CD14-positive monocyte (primary cell): ENCODE measurements at regions not wholly inside any gene's neighbourhood (a gene's known extent, or its start where the extent isn't known, plus 50 kb on each side); places are given as distances from the start of the nearest gene placed in this dataset.

Experiments
- DNase-seq, 3 donors: peaks; one replicate each; pipeline ENCODE4 v3.0.0-alpha.2; 2011 to 2022
- H2AFZ ChIP-seq: 2 replicates; pipeline ENCODE4 v1.6.0; 2012; ENCODE audit warnings: mild to moderate bottlenecking, low read depth, low read length, inconsistent platforms; ENCODE audit not compliant: insufficient read depth, poor library complexity, severe bottlenecking
- H3K27ac ChIP-seq, 2 donors: 1 replicate in 1 of 2; 2 replicates in 1 of 2; pipeline ENCODE4 v1.5.1; 2012 to 2013; ENCODE audit warnings: low read length in 2 of 2, control low read depth in 1 of 2, inconsistent platforms in 1 of 2, low read depth in 1 of 2, mild to moderate bottlenecking in 1 of 2
- H3K27me3 ChIP-seq, 2 donors: one replicate each; pipeline versions ENCODE4 v1.6.0 to v1.6.1; 2011 to 2013; ENCODE audit warnings: low read length in 2 of 2; ENCODE audit not compliant: control insufficient read depth in 2 of 2, insufficient read depth in 2 of 2
- H3K36me3 ChIP-seq, 2 donors: replicated peaks in 1 of 2; 1 replicate in 1 of 2; 2 replicates in 1 of 2; pipeline versions ENCODE4 v1.5.1 to v1.6.1; 2012 to 2013; ENCODE audit warnings: low read length in 2 of 2, control low read depth in 1 of 2, inconsistent platforms in 1 of 2, mild to moderate bottlenecking in 1 of 2; ENCODE audit not compliant: insufficient read depth in 2 of 2, control insufficient read depth in 1 of 2
- H3K4me1 ChIP-seq, 2 donors: 1 replicate in 1 of 2; 2 replicates in 1 of 2; pipeline versions ENCODE4 v1.5.1 to v1.6.1; 2012 to 2013; ENCODE audit warnings: low read length in 2 of 2, control low read depth in 1 of 2, inconsistent platforms in 1 of 2, mild to moderate bottlenecking in 1 of 2, moderate library complexity in 1 of 2; ENCODE audit not compliant: insufficient read depth in 2 of 2, control insufficient read depth in 1 of 2
- H3K4me2 ChIP-seq: replicated peaks from 2 replicates; pipeline ENCODE3; 2012; ENCODE audit warnings: low read length, moderate library complexity, mild to moderate bottlenecking; ENCODE audit not compliant: poor library complexity, severe bottlenecking; ENCODE audit errors: extremely low read depth
- H3K4me3 ChIP-seq, 3 experiments: fragments of 200-600 bp in 1 of 3; sonication (generic) in 1 of 3; replicated peaks in 1 of 3; 1 replicate in 2 of 3; 2 replicates in 1 of 3; pipeline ENCODE4 v1.5.1; 2011 to 2013; ENCODE audit warnings: low read length in 3 of 3, mild to moderate bottlenecking in 3 of 3, control low read depth in 2 of 3, low read depth in 2 of 3, inconsistent platforms in 1 of 3, moderate library complexity in 1 of 3
- H3K79me2 ChIP-seq: 2 replicates; pipeline ENCODE4 v1.6.0; 2012; ENCODE audit warnings: mild to moderate bottlenecking, control low read depth, inconsistent platforms, low read length, moderate library complexity; ENCODE audit not compliant: insufficient read depth
- H3K9ac ChIP-seq: 2 replicates; pipeline ENCODE4 v1.6.0; 2017; ENCODE audit warnings: low read length, mild to moderate bottlenecking; ENCODE audit not compliant: insufficient read depth, poor library complexity, severe bottlenecking
- H3K9me3 ChIP-seq, 2 donors: replicated peaks in 1 of 2; 1 replicate in 1 of 2; 2 replicates in 1 of 2; pipeline versions ENCODE4 v1.5.1 to v1.6.1; 2012 to 2013; ENCODE audit warnings: low read length in 2 of 2, control low read depth in 1 of 2; ENCODE audit not compliant: control insufficient read depth in 1 of 2, insufficient read depth in 1 of 2
- H4K20me1 ChIP-seq: 2 replicates; pipeline ENCODE4 v1.6.0; 2012; ENCODE audit warnings: mild to moderate bottlenecking, low read length, control low read depth, moderate library complexity; ENCODE audit not compliant: insufficient read depth
- H3K27ac Mint-ChIP-seq, 7 donors: one replicate each; pipeline ENCODE4 v1.8.0; 2020; ENCODE audit warnings: mild to moderate bottlenecking in 7 of 7, mixed read lengths in 7 of 7, moderate library complexity in 6 of 7, inconsistent platforms in 2 of 7
- H3K27me3 Mint-ChIP-seq, 3 donors: one replicate each; pipeline ENCODE4 v1.8.0; 2021 to 2022; ENCODE audit warnings: low read depth in 3 of 3, mild to moderate bottlenecking in 3 of 3, mixed read lengths in 3 of 3, moderate library complexity in 3 of 3, inconsistent platforms in 1 of 3
- H3K36me3 Mint-ChIP-seq, 2 donors: one replicate each; pipeline ENCODE4 v1.8.0; 2020; ENCODE audit warnings: mixed read lengths in 2 of 2, inconsistent platforms in 1 of 2, mild to moderate bottlenecking in 1 of 2
- H3K4me1 Mint-ChIP-seq: one replicate; pipeline ENCODE4 v1.8.0; 2020; ENCODE audit warnings: mild to moderate bottlenecking, mixed read lengths
- H3K4me3 Mint-ChIP-seq, 2 donors: one replicate each; pipeline ENCODE4 v1.8.0; 2020; ENCODE audit warnings: mild to moderate bottlenecking in 2 of 2, mixed read lengths in 2 of 2, moderate library complexity in 1 of 2
- H3K9me3 Mint-ChIP-seq, 7 donors: one replicate each; pipeline ENCODE4 v1.8.0; 2020 to 2022; ENCODE audit warnings: mixed read lengths in 7 of 7, mild to moderate bottlenecking in 6 of 7, moderate library complexity in 6 of 7, inconsistent platforms in 2 of 7
- WGBS: methylation state at CpG from one replicate; pipeline ENCODE4 v1.1.5; 2013; ENCODE audit warnings: missing lambda C conversion rate; ENCODE audit not compliant: insufficient coverage; 5-methylcytosine and 5-hydroxymethylcytosine counted together
- intact Hi-C, 2 donors: fragments of 100-400 bp; cut with micrococcal nuclease; formaldehyde crosslinking; loops; one replicate each; pipeline versions ENCODE4 v1.15.0 to v1.15.1; 2023
- TF ChIP-seq, protein P1 (sequence below): fragments of 200-600 bp; IDR thresholded peaks from one replicate; pipeline ENCODE4 v1.8.0; 2022; ENCODE audit warnings: antibody characterized with exemption, mild to moderate bottlenecking

DNA sequence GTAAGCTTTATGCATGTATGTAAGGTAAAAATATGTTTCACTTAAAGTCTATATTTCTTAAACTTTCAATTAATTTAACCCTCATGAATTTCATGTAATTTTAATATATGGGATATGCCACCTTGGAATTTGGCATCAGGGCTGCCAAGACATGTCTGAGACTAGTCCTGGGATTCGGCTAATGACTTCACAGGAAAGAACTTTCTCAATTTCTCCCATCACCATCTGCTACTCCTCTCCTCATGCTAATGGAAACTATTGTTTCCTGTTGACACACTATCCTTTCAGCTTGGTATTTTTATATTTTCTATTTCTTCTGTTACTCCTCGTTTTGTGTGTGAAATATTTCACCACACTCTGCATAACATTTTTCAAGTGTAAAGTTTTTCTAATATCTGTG, 205.9 kb downstream of the ARL4A start:
- no peak overlapping the region for H3K27ac ChIP-seq
- Mint-ChIP-seq H3K27me3 (no peaks in the 10 kb centered on the region), H3K4me1 (no peaks in the 10 kb centered on the region), H3K4me3 (no peak overlapping the region), H3K27ac (peak overlapping the region in 1 of 7 donors; percentile 15), H3K9me3 (peaks cover 0 to 7% (median 3%) of the 10 kb centered on the region in 7 donors), H3K36me3 (no peaks in the 10 kb centered on the region)
- no peak for DNase-seq
- H3K36me3 ChIP-seq, result no peaks in the 10 kb centered on the region
- no peaks in the 10 kb centered on the region for H3K79me2 ChIP-seq
- no peak overlapping the region for H3K4me3 ChIP-seq
- H3K9me3 ChIP-seq, result no peaks in the 10 kb centered on the region
- H3K4me2 ChIP-seq, result no peak overlapping the region
- intact Hi-C loops, result no loop called here
- no CpG with 5 or more reads among the region's 2 CpGs for WGBS
- TF ChIP-seq, protein P1, sequence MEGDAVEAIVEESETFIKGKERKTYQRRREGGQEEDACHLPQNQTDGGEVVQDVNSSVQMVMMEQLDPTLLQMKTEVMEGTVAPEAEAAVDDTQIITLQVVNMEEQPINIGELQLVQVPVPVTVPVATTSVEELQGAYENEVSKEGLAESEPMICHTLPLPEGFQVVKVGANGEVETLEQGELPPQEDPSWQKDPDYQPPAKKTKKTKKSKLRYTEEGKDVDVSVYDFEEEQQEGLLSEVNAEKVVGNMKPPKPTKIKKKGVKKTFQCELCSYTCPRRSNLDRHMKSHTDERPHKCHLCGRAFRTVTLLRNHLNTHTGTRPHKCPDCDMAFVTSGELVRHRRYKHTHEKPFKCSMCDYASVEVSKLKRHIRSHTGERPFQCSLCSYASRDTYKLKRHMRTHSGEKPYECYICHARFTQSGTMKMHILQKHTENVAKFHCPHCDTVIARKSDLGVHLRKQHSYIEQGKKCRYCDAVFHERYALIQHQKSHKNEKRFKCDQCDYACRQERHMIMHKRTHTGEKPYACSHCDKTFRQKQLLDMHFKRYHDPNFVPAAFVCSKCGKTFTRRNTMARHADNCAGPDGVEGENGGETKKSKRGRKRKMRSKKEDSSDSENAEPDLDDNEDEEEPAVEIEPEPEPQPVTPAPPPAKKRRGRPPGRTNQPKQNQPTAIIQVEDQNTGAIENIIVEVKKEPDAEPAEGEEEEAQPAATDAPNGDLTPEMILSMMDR, result no peak
- no peaks in the 10 kb centered on the region for H3K27me3 ChIP-seq
- no peaks in the 10 kb centered on the region for H3K4me1 ChIP-seq
- no peaks in the 10 kb centered on the region for H4K20me1 ChIP-seq
- no peak overlapping the region for H2AFZ ChIP-seq
- no peak overlapping the region for H3K9ac ChIP-seq

DNA sequence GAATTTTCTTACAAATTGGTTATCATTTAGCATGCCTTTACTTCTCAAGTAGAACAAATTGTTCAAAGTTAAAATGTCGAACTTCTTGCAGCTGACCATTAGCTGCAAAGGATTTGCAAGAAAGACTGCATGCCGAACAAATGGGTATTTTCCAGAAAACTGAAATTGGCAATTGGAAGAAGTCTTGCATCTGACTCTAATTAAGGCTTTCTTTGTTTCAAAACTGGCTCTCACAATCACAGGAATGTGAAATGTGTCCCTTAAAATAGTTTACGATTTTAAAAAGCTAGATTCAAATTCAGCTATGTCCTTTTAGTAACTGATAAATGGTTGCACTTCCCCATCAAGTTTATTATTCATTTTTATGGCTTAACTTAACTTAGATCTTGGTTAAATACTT, 207.9 kb downstream of the ARL4A start:
- Mint-ChIP-seq H3K27me3 (no peaks in the 10 kb centered on the region), H3K4me3 (no peak overlapping the region), H3K9me3 (peaks cover 0 to 7% (median 0%) of the 10 kb centered on the region in 7 donors), H3K27ac (no peak overlapping the region), H3K4me1 (no peaks in the 10 kb centered on the region), H3K36me3 (no peaks in the 10 kb centered on the region)
- no peaks in the 10 kb centered on the region for H4K20me1 ChIP-seq
- TF ChIP-seq, protein P1, result no peak
- no CpG with 5 or more reads among the region's 3 CpGs for WGBS
- no peak overlapping the region for H2AFZ ChIP-seq
- H3K4me2 ChIP-seq, result no peak overlapping the region
- no peaks in the 10 kb centered on the region for H3K9me3 ChIP-seq
- H3K79me2 ChIP-seq, result no peaks in the 10 kb centered on the region
- H3K4me1 ChIP-seq, result no peaks in the 10 kb centered on the region
- no peak overlapping the region for H3K4me3 ChIP-seq
- H3K27ac ChIP-seq, result no peak overlapping the region
- no peaks in the 10 kb centered on the region for H3K36me3 ChIP-seq
- H3K27me3 ChIP-seq, result no peaks in the 10 kb centered on the region
- no peak overlapping the region for H3K9ac ChIP-seq
- no peak for DNase-seq
- intact Hi-C loops, result no loop called here
